HFFc6 (cell line): ENCODE measurements at regions not wholly inside any gene's neighbourhood (a gene's known extent, or its start where the extent isn't known, plus 50 kb on each side); places are given as distances from the start of the nearest gene placed in this dataset.

Experiments used
- DNase-seq: peaks from one replicate; pipeline ENCODE4 v3.0.0-alpha.2; 2018
- H3K27ac Mint-ChIP-seq: 2 replicates; pipeline ENCODE4 v1.8.0; 2020; ENCODE audit warnings: mild to moderate bottlenecking, mixed read lengths
- H3K27me3 Mint-ChIP-seq: 2 replicates; pipeline ENCODE4 v1.8.0; 2021; ENCODE audit warnings: mild to moderate bottlenecking, moderate library complexity, mixed read lengths; ENCODE audit not compliant: insufficient read depth
- H3K36me3 Mint-ChIP-seq: 2 replicates; pipeline ENCODE4 v1.8.0; 2021; ENCODE audit warnings: low read depth, mixed read lengths
- H3K4me1 Mint-ChIP-seq: 2 replicates; pipeline ENCODE4 v1.8.0; 2020; ENCODE audit warnings: low read depth, mixed read lengths
- H3K4me3 Mint-ChIP-seq: 2 replicates; pipeline ENCODE4 v1.8.0; 2020; ENCODE audit warnings: mild to moderate bottlenecking, moderate library complexity, mixed read lengths
- H3K9me3 Mint-ChIP-seq: 2 replicates; pipeline ENCODE4 v1.8.0; 2020; ENCODE audit warnings: mild to moderate bottlenecking, mixed read lengths
- TF ChIP-seq, protein P1 (sequence below): fragments of 200-600 bp; sonication (generic); IDR thresholded peaks from 2 replicates; pipeline ENCODE4 v1.5.0; 2021; ENCODE audit warnings: antibody characterized with exemption, mild to moderate bottlenecking

DNA sequence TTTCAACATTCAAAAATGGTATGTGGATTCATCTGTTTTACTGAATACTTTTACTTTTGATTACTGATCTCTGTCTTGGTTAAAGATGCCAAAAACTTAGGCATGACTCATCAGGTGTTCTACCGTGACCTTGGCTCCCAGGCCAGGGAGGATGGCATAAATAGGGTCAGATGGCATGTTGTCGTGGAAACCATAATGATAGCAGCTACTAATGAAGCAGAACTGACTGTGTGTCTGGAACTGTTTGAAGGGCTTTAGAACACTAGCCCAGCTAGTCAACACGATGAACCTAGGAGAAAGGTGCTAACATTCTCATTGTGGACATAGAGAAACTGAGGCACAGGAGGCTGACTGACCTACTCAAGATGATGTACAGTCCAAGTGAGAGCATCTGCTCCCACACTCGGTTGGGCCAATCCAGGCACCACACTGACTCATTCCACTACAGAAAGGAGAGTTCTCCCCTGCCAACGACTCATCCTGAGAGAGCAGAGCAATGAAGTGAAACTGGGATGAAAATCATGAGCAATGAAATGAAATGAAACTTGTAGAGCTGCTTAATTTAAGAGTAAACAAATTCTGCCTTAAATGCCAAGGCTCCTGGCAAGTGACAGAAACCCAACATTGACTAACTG lies 116.0 kb downstream of the TENT4A start:
- DNase-seq, result peak; percentile 32
- H3K4me3 Mint-ChIP-seq, result no peak overlapping the region

GRCh38 chr5:6830643-6831239 lies 117.5 kb downstream of the TENT4A start:
- DNase-seq, result no peak
- peaks cover 15% of the 10 kb centered on the region for H3K27me3 Mint-ChIP-seq
- peaks cover 13% of the 10 kb centered on the region; the same call in 1 of the 2 replicates for H3K9me3 Mint-ChIP-seq
- peaks cover 4% of the 10 kb centered on the region; the same call in 1 of the 2 replicates for H3K36me3 Mint-ChIP-seq
- TF ChIP-seq, protein P1, sequence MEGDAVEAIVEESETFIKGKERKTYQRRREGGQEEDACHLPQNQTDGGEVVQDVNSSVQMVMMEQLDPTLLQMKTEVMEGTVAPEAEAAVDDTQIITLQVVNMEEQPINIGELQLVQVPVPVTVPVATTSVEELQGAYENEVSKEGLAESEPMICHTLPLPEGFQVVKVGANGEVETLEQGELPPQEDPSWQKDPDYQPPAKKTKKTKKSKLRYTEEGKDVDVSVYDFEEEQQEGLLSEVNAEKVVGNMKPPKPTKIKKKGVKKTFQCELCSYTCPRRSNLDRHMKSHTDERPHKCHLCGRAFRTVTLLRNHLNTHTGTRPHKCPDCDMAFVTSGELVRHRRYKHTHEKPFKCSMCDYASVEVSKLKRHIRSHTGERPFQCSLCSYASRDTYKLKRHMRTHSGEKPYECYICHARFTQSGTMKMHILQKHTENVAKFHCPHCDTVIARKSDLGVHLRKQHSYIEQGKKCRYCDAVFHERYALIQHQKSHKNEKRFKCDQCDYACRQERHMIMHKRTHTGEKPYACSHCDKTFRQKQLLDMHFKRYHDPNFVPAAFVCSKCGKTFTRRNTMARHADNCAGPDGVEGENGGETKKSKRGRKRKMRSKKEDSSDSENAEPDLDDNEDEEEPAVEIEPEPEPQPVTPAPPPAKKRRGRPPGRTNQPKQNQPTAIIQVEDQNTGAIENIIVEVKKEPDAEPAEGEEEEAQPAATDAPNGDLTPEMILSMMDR, result no peak
- H3K4me3 Mint-ChIP-seq, result no peak overlapping the region
- no peak overlapping the region for H3K27ac Mint-ChIP-seq
- H3K4me1 Mint-ChIP-seq, result peaks cover 24% of the 10 kb centered on the region

More for the DNA sequence above, 116.0 kb downstream of the TENT4A start:
- Mint-ChIP-seq H3K4me1 (peaks cover 24% of the 10 kb centered on the region), H3K9me3 (peaks cover 7% of the 10 kb centered on the region; the same call in 1 of the 2 replicates), H3K27me3 (peaks cover 15% of the 10 kb centered on the region), H3K27ac (no peak overlapping the region), H3K36me3 (peaks cover 4% of the 10 kb centered on the region; the same call in 1 of the 2 replicates)
- TF ChIP-seq, protein P1, result no peak

- Mint-ChIP-seq H3K4me1 (peaks cover 24% of the 10 kb centered on the region), H3K36me3 (peaks cover 4% of the 10 kb centered on the region; the same call in 1 of the 2 replicates), H3K27me3 (peaks cover 6% of the 10 kb centered on the region), H3K9me3 (peaks cover 13% of the 10 kb centered on the region; the same call in 1 of the 2 replicates), H3K27ac (no peak overlapping the region), H3K4me3 (no peak overlapping the region)
- TF ChIP-seq, protein P1, result no peak
- DNase-seq, result no peak
These were observed 118.7 kb downstream of the TENT4A start for GRCh38 chr5:6831678-6832671.

- TF ChIP-seq, protein P1, result no peak
- peaks cover 4% of the 10 kb centered on the region; the same call in 1 of the 2 replicates for H3K36me3 Mint-ChIP-seq
- peaks cover 19% of the 10 kb centered on the region for H3K9me3 Mint-ChIP-seq
- H3K27ac Mint-ChIP-seq, result no peak overlapping the region
- peaks cover 6% of the 10 kb centered on the region for H3K27me3 Mint-ChIP-seq
- peaks cover 21% of the 10 kb centered on the region for H3K4me1 Mint-ChIP-seq
- DNase-seq, result no peak
- H3K4me3 Mint-ChIP-seq, result no peak overlapping the region
These were observed 119.8 kb downstream of the TENT4A start for GRCh38 chr5:6832994-6833393.

DNA sequence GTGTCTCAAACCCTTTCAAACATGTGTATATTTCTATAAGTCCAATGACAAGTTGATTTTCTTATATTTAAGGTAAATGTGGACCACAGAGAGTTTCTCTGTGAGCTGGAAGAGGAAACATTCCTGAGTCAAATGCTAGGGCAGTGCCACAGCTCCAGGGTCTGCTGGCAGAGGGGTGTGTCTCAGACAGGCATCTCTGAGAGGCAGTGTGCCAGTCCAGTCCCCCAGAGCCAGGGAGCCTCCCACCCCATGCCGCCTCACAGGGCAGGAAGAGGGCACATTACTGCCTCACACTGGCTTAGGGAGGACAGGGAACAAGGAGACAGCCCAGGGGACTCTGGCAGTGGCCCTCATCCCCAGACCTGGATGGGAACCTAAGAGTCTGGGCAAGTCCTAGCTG lies 120.2 kb downstream of the TENT4A start:
- H3K36me3 Mint-ChIP-seq, result peaks cover 4% of the 10 kb centered on the region; the same call in 1 of the 2 replicates
- H3K4me1 Mint-ChIP-seq, result peaks cover 17% of the 10 kb centered on the region; the same call in 1 of the 2 replicates
- H3K9me3 Mint-ChIP-seq, result peaks cover 21% of the 10 kb centered on the region
- TF ChIP-seq, protein P1, result no peak
- no peak overlapping the region for H3K4me3 Mint-ChIP-seq
- H3K27ac Mint-ChIP-seq, result no peak overlapping the region
- DNase-seq, result no peak
- peaks cover 5% of the 10 kb centered on the region for H3K27me3 Mint-ChIP-seq
